HepG2 (cell line): ENCODE measurements at regions not wholly inside any gene's neighbourhood (a gene's known extent, or its start where the extent isn't known, plus 50 kb on each side); places are given as distances from the start of the nearest gene placed in this dataset.

Experiments
- ATAD3A ChIP-seq: sonication (generic); formaldehyde crosslinking; IDR thresholded peaks from 2 replicates; pipeline ENCODE4 v1.4.0; 2020; ENCODE audit warnings: missing genetic modification reagents
- CENPBD1 ChIP-seq: sonication (generic); formaldehyde crosslinking; IDR thresholded peaks from 2 replicates; pipeline ENCODE4 v1.8.0; 2022; ENCODE audit warnings: missing genetic modification reagents, low read depth, mild to moderate bottlenecking, borderline replicate concordance
- ELF4 ChIP-seq: sonication (generic); formaldehyde crosslinking; IDR thresholded peaks from 2 replicates; pipeline ENCODE4 v1.5.0; 2020; ENCODE audit warnings: missing genetic modification reagents, mild to moderate bottlenecking, moderate library complexity, borderline replicate concordance
- HMGXB4 ChIP-seq, 2 experiments: sonication (generic) in 1 of 2; formaldehyde crosslinking in 1 of 2; IDR thresholded peaks; 2 replicates each; pipeline versions ENCODE4 v1.4.0 to v1.6.1; 2018 to 2020; ENCODE audit warnings: missing genetic modification reagents in 2 of 2, borderline replicate concordance in 1 of 2, low read depth in 1 of 2, mild to moderate bottlenecking in 1 of 2, missing biosample characterization in 1 of 2
- HNF4A ChIP-seq: sonication (generic); formaldehyde crosslinking; IDR thresholded peaks from 2 replicates; pipeline ENCODE4 v1.4.0; 2020; ENCODE audit warnings: missing genetic modification reagents
- JUN ChIP-seq: sonication (generic); formaldehyde crosslinking; IDR thresholded peaks from 2 replicates; pipeline ENCODE4 v1.4.0; 2020; ENCODE audit warnings: mild to moderate bottlenecking, missing genetic modification reagents
- KAT2B ChIP-seq: fragments of 150-350 bp; IDR thresholded peaks from 2 replicates; pipeline ENCODE4 v1.6.1; 2014; ENCODE audit warnings: low read depth, low read length, borderline replicate concordance
- ONECUT2 ChIP-seq: sonication (generic); formaldehyde crosslinking; IDR thresholded peaks from 2 replicates; pipeline ENCODE4 v1.4.0; 2020; ENCODE audit warnings: missing genetic modification reagents
- POLR2G ChIP-seq: fragments of 200-400 bp; formaldehyde crosslinking; IDR thresholded peaks from 2 replicates; pipeline ENCODE4 v1.6.1; 2018; ENCODE audit warnings: mild to moderate bottlenecking, low read depth, low read length, moderate library complexity
- REL ChIP-seq: sonication (generic); formaldehyde crosslinking; conservative IDR thresholded peaks from 2 replicates; pipeline ENCODE4 v1.8.0; 2022; ENCODE audit warnings: mild to moderate bottlenecking, missing genetic modification reagents, moderate library complexity
- SMAD9 ChIP-seq: sonication (generic); formaldehyde crosslinking; IDR thresholded peaks from 2 replicates; pipeline ENCODE4 v1.5.1; 2020; ENCODE audit warnings: mild to moderate bottlenecking, missing genetic modification reagents
- USF2 ChIP-seq, 2 experiments: sonication (generic) in 1 of 2; formaldehyde crosslinking in 1 of 2; IDR thresholded peaks; 2 replicates each; pipeline versions ENCODE4 v1.5.1 to v1.6.1; 2011 to 2020; ENCODE audit warnings: borderline replicate concordance in 1 of 2, low read depth in 1 of 2, low read length in 1 of 2, mild to moderate bottlenecking in 1 of 2, missing genetic modification reagents in 1 of 2, moderate library complexity in 1 of 2
- ZNF235 ChIP-seq: sonication (generic); formaldehyde crosslinking; IDR thresholded peaks from 2 replicates; pipeline ENCODE4 v1.8.1; 2023; ENCODE audit warnings: mild to moderate bottlenecking, missing genetic modification reagents, borderline replicate concordance
- ZNF280D ChIP-seq: sonication (generic); formaldehyde crosslinking; IDR thresholded peaks from 2 replicates; pipeline ENCODE4 v1.5.1; 2020; ENCODE audit warnings: mild to moderate bottlenecking, missing genetic modification reagents
- ZNF30 ChIP-seq: sonication (generic); formaldehyde crosslinking; IDR thresholded peaks from 2 replicates; pipeline ENCODE4 v1.5.0; 2020; ENCODE audit warnings: mild to moderate bottlenecking, missing genetic modification reagents
- ZNF496 ChIP-seq: sonication (generic); formaldehyde crosslinking; IDR thresholded peaks from 2 replicates; pipeline ENCODE4 v1.8.1; 2023; ENCODE audit warnings: mild to moderate bottlenecking, moderate library complexity, missing genetic modification reagents; ENCODE audit not compliant: insufficient replicate concordance
- ZNF597 ChIP-seq: sonication (generic); formaldehyde crosslinking; IDR thresholded peaks from 2 replicates; pipeline ENCODE4 v1.5.0; 2020; ENCODE audit warnings: missing genetic modification reagents
- ZNF614 ChIP-seq: IDR thresholded peaks from 2 replicates; pipeline ENCODE4 v1.6.1; 2018; ENCODE audit warnings: missing biosample characterization, missing genetic modification reagents, inconsistent platforms, borderline replicate concordance
- ZNF672 ChIP-seq: sonication (generic); formaldehyde crosslinking; IDR thresholded peaks from 2 replicates; pipeline ENCODE4 v1.8.1; 2022; ENCODE audit warnings: missing genetic modification reagents

- 0 out of 2 replicates have a peak, but pooled peaks have one; percentile 61 for TF ChIP-seq SMAD9 (CRISPR knock-in tag)
- no peak for TF ChIP-seq ZNF672 (CRISPR knock-in tag)
- no peak for TF ChIP-seq ZNF496 (CRISPR knock-in tag)
- no peak for TF ChIP-seq CENPBD1 (CRISPR knock-in tag)
- no peak for TF ChIP-seq USF2 (IDR thresholded peaks at IDR 0.05; ENCODE audit: low read depth, low read length)
- TF ChIP-seq USF2 (CRISPR knock-in tag; IDR thresholded peaks at IDR 0.05; ENCODE audit: borderline replicate concordance), result no peak
- TF ChIP-seq ATAD3A (CRISPR knock-in tag), result no peak
- no peak for TF ChIP-seq ONECUT2 (CRISPR knock-in tag)
- no peak for TF ChIP-seq REL (CRISPR knock-in tag)
- no peak for TF ChIP-seq HNF4A (CRISPR knock-in tag)
- TF ChIP-seq ZNF30, result no peak
- TF ChIP-seq ZNF597, result no peak
- TF ChIP-seq JUN (CRISPR knock-in tag), result 0 out of 2 replicates have a peak, but pooled peaks have one; percentile 34
- TF ChIP-seq ZNF614 (CRISPR knock-in tag), result no peak; the same call in 1 of the 2 replicates
- TF ChIP-seq HMGXB4 (CRISPR knock-in tag; IDR thresholded peaks at IDR 0.05; ENCODE audit: borderline replicate concordance in 1 of 2, low read depth in 1 of 2), result peak; percentile 90 to 96
- TF ChIP-seq ELF4 (CRISPR knock-in tag), result no peak
- no peak for TF ChIP-seq ZNF235 (CRISPR knock-in tag)
- 0 out of 2 replicates have a peak, but pooled peaks have one; percentile 26 for TF ChIP-seq ZNF280D (CRISPR knock-in tag)
- TF ChIP-seq POLR2G, result no peak
- TF ChIP-seq KAT2B, result no peak
Observed at GRCh38 chr6:26249957-26250697, 114.9 kb upstream of the BTN3A2 start (continued).
